GM23248 (cell line): ENCODE measurements at regions not wholly inside any gene's neighbourhood (a gene's known extent, or its start where the extent isn't known, plus 50 kb on each side); places are given as distances from the start of the nearest gene placed in this dataset.

ENCODE experiments used
- DNase-seq: peaks from one replicate; pipeline ENCODE4 v3.0.0-alpha.2; 2015
- H2AFZ ChIP-seq: fragments of 200-600 bp; sonication (generic); 2 replicates; pipeline ENCODE4 v1.6.1; 2016; ENCODE audit warnings: antibody characterized with exemption
- H3F3A ChIP-seq: fragments of 200-600 bp; sonication (generic); 2 replicates; pipeline ENCODE4 v1.6.1; 2016; ENCODE audit warnings: mild to moderate bottlenecking, antibody characterized with exemption, mixed run types; ENCODE audit not compliant: insufficient read depth
- H3K27ac ChIP-seq: fragments of 200-600 bp; sonication (generic); 2 replicates; pipeline ENCODE4 v1.5.1; 2016; ENCODE audit warnings: mild to moderate bottlenecking
- H3K27me3 ChIP-seq: fragments of 200-600 bp; sonication (generic); replicated peaks from 2 replicates; pipeline ENCODE4 v1.6.1; 2016; ENCODE audit warnings: mild to moderate bottlenecking; ENCODE audit not compliant: insufficient read depth
- H3K36me3 ChIP-seq: fragments of 200-600 bp; sonication (generic); 2 replicates; pipeline ENCODE4 v1.6.1; 2016; ENCODE audit warnings: low read depth, mild to moderate bottlenecking
- H3K4me1 ChIP-seq: fragments of 200-600 bp; sonication (generic); 2 replicates; pipeline ENCODE4 v1.6.1; 2016; ENCODE audit warnings: mild to moderate bottlenecking; ENCODE audit not compliant: insufficient read depth
- H3K4me2 ChIP-seq: fragments of 200-600 bp; sonication (generic); one replicate; pipeline ENCODE4 v1.6.1; 2016; ENCODE audit warnings: mild to moderate bottlenecking; ENCODE audit not compliant: unreplicated experiment
- H3K4me3 ChIP-seq: fragments of 200-600 bp; sonication (generic); 2 replicates; pipeline ENCODE4 v1.5.1; 2016; ENCODE audit warnings: mild to moderate bottlenecking
- H3K79me2 ChIP-seq: fragments of 200-600 bp; sonication (generic); 2 replicates; pipeline ENCODE4 v1.6.1; 2016; ENCODE audit warnings: mild to moderate bottlenecking; ENCODE audit not compliant: insufficient read depth
- H3K9ac ChIP-seq: fragments of 200-600 bp; sonication (generic); 2 replicates; pipeline ENCODE4 v1.6.1; 2016; ENCODE audit warnings: mild to moderate bottlenecking
- H3K9me2 ChIP-seq: fragments of 200-600 bp; sonication (generic); 2 replicates; pipeline ENCODE4 v1.6.1; 2016; ENCODE audit warnings: mixed run types, mild to moderate bottlenecking, moderate library complexity; ENCODE audit not compliant: insufficient read depth
- H3K9me3 ChIP-seq: fragments of 200-600 bp; sonication (generic); one replicate; pipeline ENCODE4 v1.6.1; 2017; ENCODE audit warnings: low read depth
- H4K20me1 ChIP-seq: fragments of 200-600 bp; sonication (generic); 2 replicates; pipeline ENCODE4 v1.6.0; 2016; ENCODE audit not compliant: insufficient read depth
- EZH2 ChIP-seq: fragments of 200-600 bp; sonication (generic); IDR thresholded peaks from 2 replicates; pipeline ENCODE4 v1.6.1; 2018; ENCODE audit warnings: antibody characterized with exemption, mild to moderate bottlenecking; ENCODE audit not compliant: insufficient read depth, poor library complexity, severe bottlenecking
- EZH2phosphoT487 ChIP-seq: fragments of 200-600 bp; sonication (generic); IDR thresholded peaks from 2 replicates; pipeline ENCODE4 v1.6.1; 2018; ENCODE audit warnings: antibody characterized with exemption, moderate library complexity, mild to moderate bottlenecking, low read depth; ENCODE audit not compliant: insufficient read depth
- WGBS, 2 experiments: methylation state at CpG; one replicate each; pipeline ENCODE4 v1.1.6; 2015 to 2017; ENCODE audit warnings: low lambda C conversion rate in 2 of 2, low coverage in 1 of 2; ENCODE audit errors: missing lambda C conversion rate in 2 of 2; 5-methylcytosine and 5-hydroxymethylcytosine counted together
- in situ Hi-C: fragments of 300-500 bp; cut with MboI; formaldehyde crosslinking; loops from 2 replicates; pipeline ENCODE4 v1.15.0; 2020

GRCh38 chr4:23298371-23298770 lies 591.5 kb downstream of the PPARGC1A start:
- in situ Hi-C loops = no loop called here
- DNase-seq = no peak
- Histone ChIP-seq H3K27ac (no peak overlapping the region), H3K4me3 (no peak overlapping the region), H3K4me1 (no peaks in the 10 kb centered on the region), H3K79me2 (no peaks in the 10 kb centered on the region), H3K36me3 (no peaks in the 10 kb centered on the region), H3K9me3 (no peaks in the 10 kb centered on the region), H3K9ac (no peak overlapping the region), H4K20me1 (no peaks in the 10 kb centered on the region), H3K27me3 (no peaks in the 10 kb centered on the region), H3F3A (no peaks in the 10 kb centered on the region), H3K4me2 (no peak overlapping the region), H2AFZ (no peak overlapping the region), H3K9me2 (no peaks in the 10 kb centered on the region)
- 8 to 13% methylated on average over 1 of the region's 1 CpG for WGBS, 2 experiments
- TF ChIP-seq EZH2 = no peak
- TF ChIP-seq EZH2phosphoT487 = no peak

- Histone ChIP-seq H3K4me2 (no peak overlapping the region), H3K9ac (no peak overlapping the region), H3K79me2 (no peaks in the 10 kb centered on the region), H3K4me3 (no peak overlapping the region), H3K27me3 (no peaks in the 10 kb centered on the region), H3K9me2 (no peaks in the 10 kb centered on the region), H3K4me1 (no peaks in the 10 kb centered on the region), H4K20me1 (no peaks in the 10 kb centered on the region), H2AFZ (no peak overlapping the region), H3F3A (no peaks in the 10 kb centered on the region), H3K36me3 (no peaks in the 10 kb centered on the region), H3K9me3 (no peaks in the 10 kb centered on the region), H3K27ac (no peak overlapping the region)
- in situ Hi-C loops = no loop called here
- no peak for DNase-seq
- TF ChIP-seq EZH2phosphoT487 = no peak
- no peak for TF ChIP-seq EZH2
- 47 to 56% methylated on average over 4 of the region's 4 CpGs for WGBS, 2 experiments
These were observed 592.5 kb downstream of the PPARGC1A start for GRCh38 chr4:23297327-23297726.

- Histone ChIP-seq H3K4me3 (no peak overlapping the region), H3K9me3 (no peaks in the 10 kb centered on the region), H3K79me2 (no peaks in the 10 kb centered on the region), H3K4me2 (no peak overlapping the region), H3K9ac (no peak overlapping the region), H3F3A (no peaks in the 10 kb centered on the region), H4K20me1 (no peaks in the 10 kb centered on the region), H3K27me3 (no peaks in the 10 kb centered on the region), H2AFZ (no peak overlapping the region), H3K36me3 (no peaks in the 10 kb centered on the region), H3K9me2 (no peaks in the 10 kb centered on the region), H3K27ac (no peak overlapping the region), H3K4me1 (no peaks in the 10 kb centered on the region)
- 26 to 41% methylated on average over 2 of the region's 2 CpGs for WGBS, 2 experiments
- DNase-seq = no peak
- TF ChIP-seq EZH2 (no peak), EZH2phosphoT487 (no peak)
- in situ Hi-C loops = no loop called here
These were observed 598.4 kb downstream of the GBA3 start for GRCh38 chr4:23291139-23291538.

GRCh38 chr4:23290656-23291055 lies 597.9 kb downstream of the GBA3 start:
- no peak for DNase-seq
- in situ Hi-C loops = no loop called here

More at GRCh38 chr4:23290656-23291055, 597.9 kb downstream of the GBA3 start:
- no peaks in the 10 kb centered on the region for H3F3A ChIP-seq
- no peak overlapping the region for H2AFZ ChIP-seq
- no peak overlapping the region for H3K9ac ChIP-seq
- H4K20me1 ChIP-seq = no peaks in the 10 kb centered on the region
- no peaks in the 10 kb centered on the region for H3K4me1 ChIP-seq
- no peaks in the 10 kb centered on the region for H3K9me3 ChIP-seq
- H3K79me2 ChIP-seq = no peaks in the 10 kb centered on the region
- no peak overlapping the region for H3K4me2 ChIP-seq
- H3K4me3 ChIP-seq = no peak overlapping the region
- TF ChIP-seq EZH2 = no peak
- no peak for TF ChIP-seq EZH2phosphoT487
- H3K27ac ChIP-seq = no peak overlapping the region
- no peaks in the 10 kb centered on the region for H3K9me2 ChIP-seq
- WGBS, 2 experiments = 41 to 44% methylated on average over 3 of the region's 3 CpGs
- H3K27me3 ChIP-seq = no peaks in the 10 kb centered on the region
- H3K36me3 ChIP-seq = no peaks in the 10 kb centered on the region
